Stomach (tissue), 4 donors: ENCODE measurements at regions not wholly inside any gene's neighbourhood (a gene's known extent, or its start where the extent isn't known, plus 50 kb on each side); places are given as distances from the start of the nearest gene placed in this dataset.

Experiments used
- CTCF ChIP-seq, 7 experiments: fragments of 450-650 bp in 4 of 7; fragments of 200-600 bp in 3 of 7; sonication (generic) in 3 of 7; IDR thresholded peaks; one replicate each; pipeline ENCODE4 v1.5.1; 2016 to 2019; ENCODE audit warnings: antibody characterized with exemption in 7 of 7, control low read depth in 2 of 7, mild to moderate bottlenecking in 1 of 7
- EP300 ChIP-seq: sonication (generic); formaldehyde crosslinking; IDR thresholded peaks from one replicate; pipeline ENCODE4 v1.6.1; 2017; ENCODE audit warnings: antibody characterized with exemption
- POLR2AphosphoS5 ChIP-seq, 3 donors: sonication (generic); formaldehyde crosslinking; IDR thresholded peaks; one replicate each; pipeline ENCODE4 v1.6.1; 2016; ENCODE audit warnings: antibody characterized with exemption in 3 of 3

- TF ChIP-seq CTCF (IDR thresholded peaks at IDR 0.05) = no peak
- no peak for TF ChIP-seq POLR2AphosphoS5 (IDR thresholded peaks at IDR 0.05)
- no peak for TF ChIP-seq EP300
These were observed 772.5 kb downstream of the NR2F1-AS1 start for GRCh38 chr5:92808474-92808873.
